Medulla oblongata (tissue), 1 donor: ENCODE measurements at regions not wholly inside any gene's neighbourhood (a gene's known extent, or its start where the extent isn't known, plus 50 kb on each side); places are given as distances from the start of the nearest gene placed in this dataset.

ENCODE experiments used
- DNase-seq: peaks from one replicate; pipeline ENCODE4 v3.0.0-alpha.2; 2015; ENCODE audit errors: extremely low spot score

GRCh38 chr6:104418839-104419238, 440.9 kb downstream of the HACE1 start:
- no peak for DNase-seq

GRCh38 chr6:104418125-104418524, 441.6 kb downstream of the HACE1 start:
- DNase-seq, result no peak

GRCh38 chr6:104414723-104415122, 445.0 kb downstream of the HACE1 start:
- no peak for DNase-seq

GRCh38 chr6:104413767-104414166, 446.0 kb downstream of the HACE1 start:
- no peak for DNase-seq

- DNase-seq, result no peak
Observed at GRCh38 chr6:104411302-104411701, 448.4 kb downstream of the HACE1 start.

GRCh38 chr6:104409913-104410312, 449.8 kb downstream of the HACE1 start:
- DNase-seq, result no peak

- DNase-seq, result no peak
Observed at GRCh38 chr6:104407957-104408356, 451.8 kb downstream of the HACE1 start.

- peak; percentile 37 for DNase-seq
Observed at GRCh38 chr6:104404377-104404776, 455.3 kb downstream of the HACE1 start.

GRCh38 chr6:104402572-104402971, 457.1 kb downstream of the HACE1 start:
- DNase-seq, result no peak

GRCh38 chr6:104401926-104402325, 457.8 kb downstream of the HACE1 start:
- no peak for DNase-seq

- no peak for DNase-seq
Observed at GRCh38 chr6:104400844-104401243, 458.9 kb downstream of the HACE1 start.

- no peak for DNase-seq
Observed at GRCh38 chr6:104396077-104396476, 463.6 kb downstream of the HACE1 start.

GRCh38 chr6:104381907-104382306, 477.8 kb downstream of the HACE1 start:
- no peak for DNase-seq

GRCh38 chr6:104365451-104366234, 494.1 kb downstream of the HACE1 start:
- DNase-seq, result no peak

GRCh38 chr6:104357928-104358327, 501.8 kb downstream of the HACE1 start:
- no peak for DNase-seq

- DNase-seq, result no peak
Observed at GRCh38 chr6:104356197-104356596, 503.5 kb downstream of the HACE1 start.

GRCh38 chr6:104349191-104349590, 510.5 kb downstream of the HACE1 start:
- DNase-seq, result no peak

- DNase-seq, result no peak
Observed at GRCh38 chr6:104344223-104344622, 515.5 kb downstream of the HACE1 start.

GRCh38 chr6:104332364-104332763, 527.4 kb downstream of the HACE1 start:
- DNase-seq, result no peak

- peak; percentile 34 for DNase-seq
Observed at GRCh38 chr6:104326173-104327001, 533.3 kb downstream of the HACE1 start.

- peak; percentile 34 for DNase-seq
Observed at GRCh38 chr6:104325341-104326172, 534.2 kb downstream of the HACE1 start.

- DNase-seq, result no peak
Observed at GRCh38 chr6:104324301-104324700, 535.4 kb downstream of the HACE1 start.
